DND-41 (cell line): ENCODE measurements at regions not wholly inside any gene's neighbourhood (a gene's known extent, or its start where the extent isn't known, plus 50 kb on each side); places are given as distances from the start of the nearest gene placed in this dataset.
"Not testable (repeated sequence)": the region's sequence is repeated elsewhere in the genome, so short reads cannot be mapped to it uniquely, and the experiment has no call there.

Experiments used
- ATAC-seq: fragments of 200-7000 bp; cut with Tn5 transposase; 3 replicates; pipeline ENCODE4 v1.9.1; 2021; ENCODE audit warnings: low read depth; ENCODE audit not compliant: insufficient read depth
- DNase-seq: peaks from one replicate; pipeline ENCODE4 v3.0.0-alpha.2; 2020
- H2AFZ ChIP-seq: 2 replicates; pipeline ENCODE4 v1.6.0; 2012; ENCODE audit warnings: low read depth, low read length
- H3K27ac ChIP-seq: 2 replicates; pipeline ENCODE4 v1.5.1; 2012; ENCODE audit warnings: low read length, inconsistent platforms
- H3K27me3 ChIP-seq: fragments of 200-600 bp; sonication (generic); 2 replicates; pipeline ENCODE4 v1.6.0; 2012; ENCODE audit warnings: low read length, mild to moderate bottlenecking, inconsistent platforms; ENCODE audit not compliant: insufficient read depth, poor library complexity
- H3K36me3 ChIP-seq: 2 replicates; pipeline ENCODE4 v1.5.1; 2012; ENCODE audit warnings: low read length, inconsistent platforms; ENCODE audit not compliant: insufficient read depth
- H3K4me1 ChIP-seq: 2 replicates; pipeline ENCODE4 v1.5.1; 2012; ENCODE audit warnings: mild to moderate bottlenecking, low read length; ENCODE audit not compliant: insufficient read depth
- H3K4me2 ChIP-seq: 2 replicates; pipeline ENCODE4 v1.6.0; 2012; ENCODE audit warnings: mild to moderate bottlenecking, moderate library complexity, low read length, inconsistent platforms; ENCODE audit not compliant: insufficient read depth
- H3K4me3 ChIP-seq, 2 experiments: fragments of 200-600 bp in 1 of 2; shearing (Covaris generic) in 1 of 2; 2 replicates each; pipeline ENCODE4 v1.5.1; 2012 to 2016; ENCODE audit warnings: inconsistent platforms in 2 of 2, low read length in 2 of 2, mild to moderate bottlenecking in 2 of 2, low read depth in 1 of 2, moderate library complexity in 1 of 2
- H3K79me2 ChIP-seq: 2 replicates; pipeline ENCODE4 v1.6.0; 2012; ENCODE audit warnings: low read length, inconsistent platforms; ENCODE audit not compliant: insufficient read depth
- H3K9ac ChIP-seq: 2 replicates; pipeline ENCODE4 v1.6.0; 2012; ENCODE audit warnings: low read depth, mild to moderate bottlenecking, inconsistent platforms, low read length, moderate library complexity
- H3K9me3 ChIP-seq: 2 replicates; pipeline ENCODE4 v1.5.1; 2012; ENCODE audit warnings: low read length, moderate library complexity, mild to moderate bottlenecking, inconsistent platforms; ENCODE audit not compliant: insufficient read depth, severe bottlenecking
- H4K20me1 ChIP-seq: 2 replicates; pipeline ENCODE4 v1.6.0; 2012; ENCODE audit warnings: low read length; ENCODE audit not compliant: insufficient read depth
- EZH2 ChIP-seq: IDR thresholded peaks from 3 replicates; pipeline ENCODE4 v1.6.1; 2012; ENCODE audit warnings: borderline replicate concordance, low read depth, mild to moderate bottlenecking, moderate library complexity, low read length, inconsistent platforms; ENCODE audit not compliant: severe bottlenecking
- TF ChIP-seq, protein P1 (sequence below): IDR thresholded peaks from 2 replicates; pipeline ENCODE4 v1.5.1; 2012; ENCODE audit warnings: borderline replicate concordance, low read length, moderate library complexity, mild to moderate bottlenecking; ENCODE audit not compliant: poor library complexity, severe bottlenecking; ENCODE audit errors: extremely low read depth

DNA sequence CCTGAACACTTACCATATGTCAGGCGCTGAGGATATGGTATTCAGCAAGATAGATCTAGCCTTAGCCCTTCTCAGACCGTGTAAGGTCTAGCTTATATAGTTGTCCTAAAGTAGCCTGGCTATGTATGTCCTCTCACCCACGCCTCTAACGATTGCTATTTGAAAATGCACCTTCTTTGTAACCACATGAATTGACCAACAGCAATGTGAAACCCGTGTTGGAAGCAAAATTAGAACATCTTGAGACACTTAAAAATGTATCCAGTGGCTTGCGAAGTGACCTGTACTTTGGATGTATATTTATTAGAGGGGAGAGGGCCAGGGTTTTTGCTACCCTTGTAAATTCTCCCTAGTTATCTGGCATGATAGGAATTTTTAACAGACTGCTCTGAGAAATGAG is 860.0 kb upstream of the ZEB2 start:
- peaks cover 5% of the 10 kb centered on the region; the same call in 1 of the 2 replicates for H3K4me1 ChIP-seq
- H4K20me1 ChIP-seq = no peaks in the 10 kb centered on the region
- H3K4me3 ChIP-seq = no peak overlapping the region
- H2AFZ ChIP-seq = no peak overlapping the region
- H3K9ac ChIP-seq = no peak overlapping the region
- DNase-seq (no peak), ATAC-seq (no peak)
- no peaks in the 10 kb centered on the region for H3K36me3 ChIP-seq
- H3K27me3 ChIP-seq = no peaks in the 10 kb centered on the region
- no peak overlapping the region for H3K4me2 ChIP-seq
- no peaks in the 10 kb centered on the region for H3K79me2 ChIP-seq
- no peak overlapping the region for H3K27ac ChIP-seq
- H3K9me3 ChIP-seq = no peaks in the 10 kb centered on the region
- TF ChIP-seq, protein P1, sequence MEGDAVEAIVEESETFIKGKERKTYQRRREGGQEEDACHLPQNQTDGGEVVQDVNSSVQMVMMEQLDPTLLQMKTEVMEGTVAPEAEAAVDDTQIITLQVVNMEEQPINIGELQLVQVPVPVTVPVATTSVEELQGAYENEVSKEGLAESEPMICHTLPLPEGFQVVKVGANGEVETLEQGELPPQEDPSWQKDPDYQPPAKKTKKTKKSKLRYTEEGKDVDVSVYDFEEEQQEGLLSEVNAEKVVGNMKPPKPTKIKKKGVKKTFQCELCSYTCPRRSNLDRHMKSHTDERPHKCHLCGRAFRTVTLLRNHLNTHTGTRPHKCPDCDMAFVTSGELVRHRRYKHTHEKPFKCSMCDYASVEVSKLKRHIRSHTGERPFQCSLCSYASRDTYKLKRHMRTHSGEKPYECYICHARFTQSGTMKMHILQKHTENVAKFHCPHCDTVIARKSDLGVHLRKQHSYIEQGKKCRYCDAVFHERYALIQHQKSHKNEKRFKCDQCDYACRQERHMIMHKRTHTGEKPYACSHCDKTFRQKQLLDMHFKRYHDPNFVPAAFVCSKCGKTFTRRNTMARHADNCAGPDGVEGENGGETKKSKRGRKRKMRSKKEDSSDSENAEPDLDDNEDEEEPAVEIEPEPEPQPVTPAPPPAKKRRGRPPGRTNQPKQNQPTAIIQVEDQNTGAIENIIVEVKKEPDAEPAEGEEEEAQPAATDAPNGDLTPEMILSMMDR = no peak
- TF ChIP-seq EZH2 = no peak

DNA sequence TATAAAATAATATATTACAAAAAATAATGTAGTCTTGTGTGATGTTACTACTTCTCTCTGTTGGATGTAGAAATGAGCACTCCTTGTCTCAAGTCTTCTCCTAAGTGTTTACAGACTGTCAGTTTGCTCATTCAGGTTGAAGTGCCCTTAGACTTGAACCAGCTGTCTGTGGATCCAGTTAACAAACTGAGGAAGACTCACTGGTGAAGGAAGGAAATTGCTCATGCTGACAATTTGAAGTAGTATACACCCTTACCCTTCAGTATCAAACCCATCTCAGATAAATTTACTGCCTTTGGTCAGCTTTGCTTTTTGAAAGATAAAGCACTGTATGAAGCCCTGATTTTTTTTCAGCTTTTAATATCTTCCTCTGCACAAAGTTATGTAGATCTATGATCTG is 854.2 kb upstream of the ZEB2 start:
- no peak for TF ChIP-seq EZH2
- TF ChIP-seq, protein P1 = no peak
- Histone ChIP-seq H3K27ac (no peak overlapping the region), H3K79me2 (no peaks in the 10 kb centered on the region), H3K27me3 (no peaks in the 10 kb centered on the region), H2AFZ (no peak overlapping the region), H3K9me3 (no peaks in the 10 kb centered on the region), H3K36me3 (no peaks in the 10 kb centered on the region), H4K20me1 (no peaks in the 10 kb centered on the region), H3K9ac (no peak overlapping the region), H3K4me1 (no peaks in the 10 kb centered on the region), H3K4me3 (no peak overlapping the region), H3K4me2 (no peak overlapping the region)
- no peak for DNase-seq
- no peak for ATAC-seq

DNA sequence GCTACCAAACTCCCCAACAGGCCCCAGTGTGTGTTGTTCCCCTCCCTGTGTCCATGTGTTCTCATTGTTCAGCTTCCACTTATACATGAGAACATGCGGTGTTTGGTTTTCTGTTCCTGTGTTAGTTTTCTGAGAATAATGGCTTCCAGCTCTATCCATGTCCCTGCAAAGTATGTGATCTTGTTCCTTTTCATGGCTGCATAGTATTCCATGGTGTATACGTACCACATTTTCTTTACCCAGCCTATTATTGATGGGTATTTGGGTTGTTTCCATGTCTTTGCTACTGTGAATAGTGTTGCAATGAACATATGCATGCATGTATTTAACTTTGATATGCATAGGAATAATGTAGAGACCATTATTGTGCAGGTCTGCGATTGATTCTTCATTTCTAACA is 847.4 kb upstream of the ZEB2 start:
- H3K4me2 ChIP-seq, H3K9me3 ChIP-seq, H3K4me3 ChIP-seq, H3K79me2 ChIP-seq, H3K4me1 ChIP-seq, H4K20me1 ChIP-seq, H3K27ac ChIP-seq, ATAC-seq, H3K27me3 ChIP-seq, H3K9ac ChIP-seq, DNase-seq, H3K36me3 ChIP-seq, H2AFZ ChIP-seq: not testable (repeated sequence)

GRCh38 chr2:145366341-145366740 is 846.4 kb upstream of the ZEB2 start:
- Histone ChIP-seq H3K9me3 (no peaks in the 10 kb centered on the region), H3K27ac (no peak overlapping the region), H2AFZ (peak overlapping the region; percentile 12; the same call in 1 of the 2 replicates), H3K9ac (no peak overlapping the region), H3K36me3 (no peaks in the 10 kb centered on the region), H3K4me2 (no peak overlapping the region), H4K20me1 (no peaks in the 10 kb centered on the region), H3K79me2 (no peaks in the 10 kb centered on the region), H3K4me1 (no peaks in the 10 kb centered on the region), H3K27me3 (no peaks in the 10 kb centered on the region), H3K4me3 (no peak overlapping the region)
- no peak for ATAC-seq
- no peak for DNase-seq
- no peak for TF ChIP-seq EZH2
- TF ChIP-seq, protein P1 = no peak
